Retinal pigment epithelial cell (primary cell): ENCODE measurements at regions not wholly inside any gene's neighbourhood (a gene's known extent, or its start where the extent isn't known, plus 50 kb on each side); places are given as distances from the start of the nearest gene placed in this dataset.

Experiments
- DNase-seq: peaks from one replicate; pipeline ENCODE4 v3.0.0-alpha.2; 2010; ENCODE audit warnings: low read depth
- H3K4me3 ChIP-seq: 2 replicates; pipeline ENCODE4 v1.5.1; 2011; ENCODE audit warnings: mild to moderate bottlenecking, low read length, control low read depth, moderate library complexity
- TF ChIP-seq, protein P1 (sequence below): conservative IDR thresholded peaks from 2 replicates; pipeline ENCODE4 v1.5.1; 2011; ENCODE audit warnings: low read depth, low read length, control low read depth, inconsistent platforms

DNA sequence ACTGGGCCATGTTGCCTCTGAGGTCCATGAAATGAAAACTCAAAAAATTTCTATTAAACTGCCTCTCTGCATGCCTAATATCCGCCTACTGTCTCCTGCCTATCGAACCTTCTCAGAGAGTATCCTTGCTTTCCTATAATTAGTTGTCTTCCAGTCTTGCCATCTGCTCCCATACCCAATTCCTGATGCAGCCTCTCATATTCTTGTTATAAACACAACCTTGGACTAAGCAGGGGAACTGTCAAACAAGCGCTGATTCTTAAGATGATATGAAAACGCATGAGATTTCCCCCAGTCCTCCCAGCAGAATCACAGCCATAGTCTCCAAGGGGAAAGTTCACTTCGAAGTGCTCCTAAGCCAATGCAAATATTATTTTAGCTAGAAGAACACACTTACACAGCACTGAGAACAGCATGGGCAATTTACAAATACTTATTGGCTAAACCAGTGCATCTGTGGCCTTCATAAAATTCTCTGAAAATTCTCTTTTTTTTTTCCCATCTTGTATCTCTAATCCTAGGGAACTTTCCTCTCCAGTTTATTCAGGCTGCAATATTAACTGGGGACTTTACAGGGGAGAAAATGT, 471.6 kb downstream of the MBD2 start:
- TF ChIP-seq, protein P1, sequence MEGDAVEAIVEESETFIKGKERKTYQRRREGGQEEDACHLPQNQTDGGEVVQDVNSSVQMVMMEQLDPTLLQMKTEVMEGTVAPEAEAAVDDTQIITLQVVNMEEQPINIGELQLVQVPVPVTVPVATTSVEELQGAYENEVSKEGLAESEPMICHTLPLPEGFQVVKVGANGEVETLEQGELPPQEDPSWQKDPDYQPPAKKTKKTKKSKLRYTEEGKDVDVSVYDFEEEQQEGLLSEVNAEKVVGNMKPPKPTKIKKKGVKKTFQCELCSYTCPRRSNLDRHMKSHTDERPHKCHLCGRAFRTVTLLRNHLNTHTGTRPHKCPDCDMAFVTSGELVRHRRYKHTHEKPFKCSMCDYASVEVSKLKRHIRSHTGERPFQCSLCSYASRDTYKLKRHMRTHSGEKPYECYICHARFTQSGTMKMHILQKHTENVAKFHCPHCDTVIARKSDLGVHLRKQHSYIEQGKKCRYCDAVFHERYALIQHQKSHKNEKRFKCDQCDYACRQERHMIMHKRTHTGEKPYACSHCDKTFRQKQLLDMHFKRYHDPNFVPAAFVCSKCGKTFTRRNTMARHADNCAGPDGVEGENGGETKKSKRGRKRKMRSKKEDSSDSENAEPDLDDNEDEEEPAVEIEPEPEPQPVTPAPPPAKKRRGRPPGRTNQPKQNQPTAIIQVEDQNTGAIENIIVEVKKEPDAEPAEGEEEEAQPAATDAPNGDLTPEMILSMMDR, result no peak
- H3K4me3 ChIP-seq, result no peak overlapping the region
- DNase-seq, result no peak

DNA sequence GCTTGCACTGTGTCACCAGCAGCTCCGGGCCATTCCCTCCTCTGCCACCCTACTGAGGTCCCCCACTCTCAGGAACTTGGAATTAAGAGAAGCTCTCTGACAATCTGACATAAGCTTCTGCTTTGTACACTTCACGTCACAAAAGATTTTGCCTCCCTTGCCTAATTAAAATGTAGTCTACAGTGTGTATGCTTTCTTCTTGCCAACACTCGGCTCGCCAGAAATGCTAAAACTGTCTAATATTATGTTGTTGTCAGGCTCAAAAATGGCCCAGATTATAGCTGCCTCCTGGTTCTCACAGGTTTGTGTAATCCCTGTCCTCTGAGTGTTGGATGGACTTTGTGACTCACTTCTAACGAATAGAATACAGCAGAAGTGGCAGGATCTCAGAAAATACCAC, 474.7 kb downstream of the MBD2 start:
- DNase-seq, result peak; percentile 12
- TF ChIP-seq, protein P1, result no peak
- no peak overlapping the region for H3K4me3 ChIP-seq

DNA sequence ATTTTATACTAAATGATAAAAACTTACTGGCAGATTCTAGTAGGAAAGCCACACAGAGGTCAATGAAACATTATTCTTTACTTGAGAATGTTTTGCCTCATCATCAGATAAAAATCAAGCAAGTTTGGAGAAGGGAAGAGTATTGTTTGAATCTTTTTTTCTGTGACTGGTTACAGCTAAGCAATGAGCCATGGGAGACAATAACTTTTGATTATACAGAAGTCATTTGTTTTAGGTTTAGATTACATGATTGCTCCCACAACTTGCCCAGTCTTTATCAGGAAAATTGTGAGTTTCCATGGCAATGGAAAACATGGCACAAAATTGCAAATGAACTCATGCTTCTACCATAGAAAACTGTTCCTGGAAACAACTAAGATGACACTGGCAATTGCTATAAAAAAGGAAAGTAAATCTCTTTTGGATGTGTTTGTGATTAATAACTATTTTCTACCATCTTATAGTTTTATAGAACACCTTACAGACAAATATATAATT, 476.8 kb downstream of the MBD2 start:
- no peak overlapping the region for H3K4me3 ChIP-seq
- no peak for DNase-seq
- TF ChIP-seq, protein P1, result no peak

DNA sequence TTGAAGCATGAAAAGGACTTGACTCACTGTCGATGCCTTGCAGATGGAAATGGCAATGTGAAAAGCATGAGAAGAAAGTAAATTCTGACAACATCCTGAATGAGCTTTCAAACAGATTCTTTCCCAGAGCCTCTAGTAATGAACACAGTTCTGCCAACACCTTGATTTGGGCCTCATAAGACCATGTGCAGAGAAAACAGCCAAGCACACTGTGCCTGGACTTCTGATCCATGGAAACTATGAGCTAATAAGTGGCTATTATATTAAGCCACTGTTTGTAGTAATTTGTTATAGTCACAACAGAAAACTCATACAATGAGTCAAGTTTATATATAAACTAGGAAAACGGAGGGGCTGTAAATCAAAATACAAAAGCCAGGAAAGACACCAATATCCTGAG, 477.3 kb downstream of the MBD2 start:
- DNase-seq, result no peak
- TF ChIP-seq, protein P1, result no peak
- H3K4me3 ChIP-seq, result no peak overlapping the region

DNA sequence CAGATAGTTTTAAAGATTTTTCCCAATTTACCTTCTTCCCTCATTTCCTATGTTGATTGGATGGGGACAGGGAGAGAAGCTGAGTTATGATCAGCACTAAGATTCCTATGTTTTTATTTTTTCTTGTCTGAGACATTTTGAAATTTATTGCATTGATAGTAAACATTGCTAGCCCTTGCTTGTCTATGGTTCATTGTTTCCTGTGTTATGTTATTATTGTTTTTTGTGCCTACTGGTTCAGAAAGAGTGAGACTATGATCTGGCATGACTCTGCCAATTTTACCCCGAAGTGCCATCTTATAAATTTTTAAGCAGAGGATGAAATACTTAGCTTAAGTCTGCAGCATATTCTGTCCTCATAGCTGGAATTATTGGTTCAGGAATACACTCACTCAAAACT, 478.5 kb downstream of the MBD2 start:
- no peak overlapping the region for H3K4me3 ChIP-seq
- TF ChIP-seq, protein P1, result no peak
- no peak for DNase-seq

DNA sequence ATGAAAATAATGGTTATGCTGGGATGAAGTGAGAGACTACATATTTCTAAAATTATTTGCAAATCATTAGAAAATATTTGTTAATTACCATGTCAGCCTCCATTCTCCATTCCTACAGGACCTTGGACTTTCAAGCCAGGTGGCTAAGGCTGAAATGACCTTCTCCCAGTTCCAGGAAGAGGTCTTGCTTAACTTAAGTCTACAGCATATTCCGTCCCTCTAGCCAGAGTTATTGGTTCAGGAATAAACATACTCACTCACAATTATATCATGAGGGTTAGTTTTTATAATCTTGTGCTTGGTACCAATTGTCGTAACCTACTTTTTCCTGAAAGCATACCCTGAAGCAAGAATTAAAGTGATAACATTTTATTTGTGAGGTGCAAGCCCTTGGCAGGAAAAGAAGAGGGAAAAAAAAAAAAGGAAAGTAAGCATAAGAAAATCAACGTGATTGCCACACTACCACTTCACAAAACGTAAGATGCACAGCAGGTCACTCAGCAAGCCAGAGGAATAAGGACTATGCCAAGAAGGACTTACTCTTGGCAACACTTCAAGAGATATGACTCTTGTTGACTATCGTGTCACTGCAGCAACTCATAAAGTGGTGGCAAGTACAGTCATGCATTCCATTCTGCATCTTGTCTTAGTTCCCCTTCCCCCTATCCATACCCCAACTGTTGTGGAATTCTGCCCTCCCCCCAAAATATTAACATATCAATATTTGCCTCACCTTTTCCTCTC, 479.1 kb downstream of the MBD2 start:
- TF ChIP-seq, protein P1, result no peak
- no peak overlapping the region for H3K4me3 ChIP-seq
- DNase-seq, result no peak

DNA sequence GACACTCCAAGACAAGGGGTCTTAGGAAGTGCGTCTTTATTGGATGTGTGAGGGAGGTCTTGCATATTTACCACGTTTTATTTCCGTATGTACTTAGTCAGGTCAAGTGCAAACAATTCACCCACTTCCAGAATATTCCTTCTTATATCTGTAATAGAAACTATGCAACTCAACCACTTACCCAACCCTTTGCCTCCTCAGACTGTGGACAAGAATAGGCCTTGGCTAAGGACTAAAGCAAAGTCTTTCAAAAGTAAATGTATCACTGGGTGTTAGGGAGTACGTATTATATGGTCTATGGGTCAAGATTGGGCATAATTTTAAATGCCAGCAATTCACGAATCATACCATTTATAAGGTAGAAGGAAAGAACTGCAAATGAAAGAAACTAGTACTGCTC, 484.8 kb downstream of the MBD2 start:
- no peak for DNase-seq
- no peak overlapping the region for H3K4me3 ChIP-seq
- TF ChIP-seq, protein P1, result no peak
